ENCODE measurements at regions not wholly inside any gene's neighbourhood (a gene's known extent, or its start where the extent isn't known, plus 50 kb on each side); places are given as distances from the start of the nearest gene placed in this dataset.

- TF ChIP-seq POLR2A (IDR thresholded peaks at IDR 0.05) (no peak), CTCF (IDR thresholded peaks at IDR 0.05 in 4 of 5, conservative IDR thresholded peaks at IDR 0.05 in 1 of 5) (no peak)
Observed at GRCh38 chr2:234802071-234802844, 149.6 kb upstream of the SH3BP4 start.
